ENCODE measurements at regions not wholly inside any gene's neighbourhood (a gene's known extent, or its start where the extent isn't known, plus 50 kb on each side); places are given as distances from the start of the nearest gene placed in this dataset.

- TF ChIP-seq CTCF (conservative IDR thresholded peaks at IDR 0.05; ENCODE audit: low read length), result no peak
- no peak for TF ChIP-seq EZH2phosphoT487 (IDR thresholded peaks at IDR 0.05; ENCODE audit: borderline replicate concordance, low read depth, low read length)
Observed at GRCh38 chr15:70442616-70443321, 320.6 kb downstream of the UACA start.

All from OCI-LY7 (cell line).